Panc1 (cell line): ENCODE measurements at regions not wholly inside any gene's neighbourhood (a gene's known extent, or its start where the extent isn't known, plus 50 kb on each side); places are given as distances from the start of the nearest gene placed in this dataset.

Experiments
- POLR2AphosphoS5 ChIP-seq: IDR thresholded peaks from 2 replicates; pipeline ENCODE4 v1.6.1; 2012; ENCODE audit warnings: mild to moderate bottlenecking, low read depth, low read length, moderate library complexity
- SIN3A ChIP-seq: IDR thresholded peaks from 2 replicates; pipeline ENCODE4 v1.6.1; 2012; ENCODE audit warnings: low read depth, mild to moderate bottlenecking, low read length, moderate library complexity, borderline replicate concordance; ENCODE audit not compliant: insufficient read depth
- TF ChIP-seq, protein P1 (sequence below): fragments of 450-650 bp; IDR thresholded peaks from 2 replicates; pipeline ENCODE4 v1.5.1; 2017; ENCODE audit warnings: mild to moderate bottlenecking

GRCh38 chr1:236336084-236336483, 54.3 kb upstream of the ERO1B start:
- TF ChIP-seq, protein P1, sequence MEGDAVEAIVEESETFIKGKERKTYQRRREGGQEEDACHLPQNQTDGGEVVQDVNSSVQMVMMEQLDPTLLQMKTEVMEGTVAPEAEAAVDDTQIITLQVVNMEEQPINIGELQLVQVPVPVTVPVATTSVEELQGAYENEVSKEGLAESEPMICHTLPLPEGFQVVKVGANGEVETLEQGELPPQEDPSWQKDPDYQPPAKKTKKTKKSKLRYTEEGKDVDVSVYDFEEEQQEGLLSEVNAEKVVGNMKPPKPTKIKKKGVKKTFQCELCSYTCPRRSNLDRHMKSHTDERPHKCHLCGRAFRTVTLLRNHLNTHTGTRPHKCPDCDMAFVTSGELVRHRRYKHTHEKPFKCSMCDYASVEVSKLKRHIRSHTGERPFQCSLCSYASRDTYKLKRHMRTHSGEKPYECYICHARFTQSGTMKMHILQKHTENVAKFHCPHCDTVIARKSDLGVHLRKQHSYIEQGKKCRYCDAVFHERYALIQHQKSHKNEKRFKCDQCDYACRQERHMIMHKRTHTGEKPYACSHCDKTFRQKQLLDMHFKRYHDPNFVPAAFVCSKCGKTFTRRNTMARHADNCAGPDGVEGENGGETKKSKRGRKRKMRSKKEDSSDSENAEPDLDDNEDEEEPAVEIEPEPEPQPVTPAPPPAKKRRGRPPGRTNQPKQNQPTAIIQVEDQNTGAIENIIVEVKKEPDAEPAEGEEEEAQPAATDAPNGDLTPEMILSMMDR: no peak
- no peak for TF ChIP-seq POLR2AphosphoS5
- TF ChIP-seq SIN3A: no peak
